GM03348 (cell line): ENCODE measurements at regions not wholly inside any gene's neighbourhood (a gene's known extent, or its start where the extent isn't known, plus 50 kb on each side); places are given as distances from the start of the nearest gene placed in this dataset.

Experiments
- DNase-seq: peaks from one replicate; pipeline ENCODE4 v3.0.0; 2012; ENCODE audit warnings: low spot score

DNA sequence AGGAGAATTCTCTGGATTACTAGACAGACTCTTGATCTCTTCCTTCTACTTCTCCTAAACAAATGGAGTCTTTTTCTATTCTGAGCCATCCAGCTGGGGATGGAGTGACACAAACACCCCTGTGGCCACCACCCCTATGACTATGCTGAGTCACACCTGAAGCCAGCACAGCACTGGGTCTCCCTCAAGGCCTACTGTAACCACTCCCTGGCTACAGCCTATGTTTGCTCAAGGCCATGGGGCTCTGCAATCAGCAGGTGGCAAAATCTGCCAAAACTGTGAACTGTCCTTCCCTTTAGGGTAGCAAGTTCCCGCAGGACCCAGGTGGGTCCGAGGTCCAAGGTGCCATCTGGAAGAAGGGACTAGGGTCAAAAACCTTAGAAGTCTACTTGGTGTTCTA, 132.3 kb downstream of the TINAG start:
- DNase-seq, result no peak

DNA sequence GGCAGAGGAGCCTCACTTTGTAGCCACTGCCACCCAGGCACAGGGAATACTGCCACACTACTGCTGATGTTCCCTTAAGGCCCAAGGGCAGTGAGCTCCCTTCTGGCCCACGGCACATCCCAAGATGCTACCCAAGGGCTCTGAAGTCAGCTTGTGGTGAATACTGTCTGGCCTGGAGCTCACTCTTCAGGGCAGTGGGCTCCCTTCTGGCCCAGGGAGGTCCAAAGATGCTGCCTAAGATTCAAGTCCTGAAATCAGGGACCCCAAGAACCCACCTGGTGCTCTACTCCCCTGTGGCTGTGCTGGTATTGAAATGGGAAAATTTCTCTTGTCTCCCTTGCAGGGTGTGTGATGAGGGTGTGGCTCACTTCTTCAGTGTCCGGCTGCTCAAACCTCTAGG, 132.8 kb downstream of the TINAG start:
- no peak for DNase-seq

DNA sequence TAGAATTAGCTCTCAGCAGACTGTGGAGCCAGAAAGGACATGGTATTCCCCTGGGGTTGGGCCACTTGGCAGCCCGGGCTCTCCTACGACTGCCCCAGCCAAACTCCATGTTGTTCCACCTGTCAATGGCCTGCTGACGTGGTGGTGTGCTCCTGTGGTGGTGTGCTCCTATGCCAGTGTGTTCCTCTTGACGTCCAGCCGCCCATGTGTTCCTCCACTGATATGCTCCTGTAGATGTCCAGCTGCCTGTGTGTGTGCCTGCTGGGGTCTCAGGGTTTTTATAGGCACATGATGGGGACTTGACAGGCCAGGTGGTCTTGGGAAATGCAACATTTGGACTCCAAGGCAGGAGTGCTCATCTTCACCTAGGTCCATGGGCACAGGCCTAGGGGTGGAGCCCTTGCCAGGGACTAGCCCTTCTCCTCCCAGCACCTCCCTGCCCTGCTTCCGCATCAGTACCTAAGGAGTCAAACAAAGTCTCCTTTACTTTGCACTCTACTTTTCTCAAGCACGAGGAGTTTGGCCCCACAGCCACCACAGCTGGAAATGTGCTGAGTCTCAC, 133.5 kb downstream of the TINAG start:
- no peak for DNase-seq

DNA sequence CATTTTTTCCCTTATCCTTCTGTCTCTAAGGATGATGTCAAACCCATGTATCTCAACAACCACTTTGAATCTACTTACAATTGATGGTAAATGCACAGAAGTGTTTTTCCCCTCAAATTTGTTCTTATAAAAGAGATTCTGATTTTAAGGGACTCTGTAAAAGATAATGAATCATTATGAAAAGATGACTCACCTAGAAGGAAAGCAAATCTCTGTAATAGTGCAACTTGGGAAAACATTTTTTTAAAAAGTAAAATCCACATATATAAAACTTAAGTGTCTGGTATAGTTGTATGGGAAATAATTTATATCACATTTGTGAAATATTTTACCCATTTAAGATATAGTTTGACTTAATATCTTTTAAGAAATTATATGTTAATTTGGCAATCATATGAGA, 137.0 kb downstream of the TINAG start:
- DNase-seq, result no peak

DNA sequence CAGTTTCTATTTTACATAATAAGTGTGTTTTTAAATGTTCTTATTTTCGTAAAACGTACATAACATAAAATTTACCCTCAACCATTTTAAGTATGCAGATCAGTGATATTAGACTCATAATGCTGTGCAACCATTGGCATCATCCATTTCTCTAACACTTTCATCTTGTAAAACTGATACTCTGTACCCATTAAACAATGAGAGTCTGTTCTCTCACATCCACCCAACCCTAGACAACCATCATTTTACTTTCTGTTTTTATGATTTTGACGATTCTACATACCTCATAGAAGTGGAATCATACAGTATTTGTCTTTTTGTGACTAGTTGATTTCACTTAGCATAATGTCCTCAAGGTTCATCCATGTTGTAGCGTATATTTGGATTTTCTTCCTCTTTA, 140.4 kb downstream of the TINAG start:
- no peak for DNase-seq

DNA sequence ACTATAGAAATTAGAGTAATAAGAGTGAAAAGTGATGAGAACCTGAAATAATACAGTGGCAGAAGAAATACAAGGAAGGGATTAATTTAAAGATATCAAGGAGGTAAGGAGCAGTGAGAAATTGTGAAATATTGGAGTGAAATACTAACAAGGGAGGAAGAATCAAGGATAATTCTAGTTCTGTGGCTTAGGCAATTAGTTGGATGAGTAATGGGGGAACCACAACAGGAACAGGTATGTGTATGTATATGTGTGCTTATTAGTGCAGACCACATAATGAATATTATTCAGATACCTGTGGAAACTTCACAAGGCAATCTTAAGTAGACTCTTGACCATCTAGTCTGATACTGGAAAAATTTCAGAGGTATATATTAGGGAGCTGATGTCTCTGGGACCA, 143.3 kb downstream of the TINAG start:
- DNase-seq, result no peak

DNA sequence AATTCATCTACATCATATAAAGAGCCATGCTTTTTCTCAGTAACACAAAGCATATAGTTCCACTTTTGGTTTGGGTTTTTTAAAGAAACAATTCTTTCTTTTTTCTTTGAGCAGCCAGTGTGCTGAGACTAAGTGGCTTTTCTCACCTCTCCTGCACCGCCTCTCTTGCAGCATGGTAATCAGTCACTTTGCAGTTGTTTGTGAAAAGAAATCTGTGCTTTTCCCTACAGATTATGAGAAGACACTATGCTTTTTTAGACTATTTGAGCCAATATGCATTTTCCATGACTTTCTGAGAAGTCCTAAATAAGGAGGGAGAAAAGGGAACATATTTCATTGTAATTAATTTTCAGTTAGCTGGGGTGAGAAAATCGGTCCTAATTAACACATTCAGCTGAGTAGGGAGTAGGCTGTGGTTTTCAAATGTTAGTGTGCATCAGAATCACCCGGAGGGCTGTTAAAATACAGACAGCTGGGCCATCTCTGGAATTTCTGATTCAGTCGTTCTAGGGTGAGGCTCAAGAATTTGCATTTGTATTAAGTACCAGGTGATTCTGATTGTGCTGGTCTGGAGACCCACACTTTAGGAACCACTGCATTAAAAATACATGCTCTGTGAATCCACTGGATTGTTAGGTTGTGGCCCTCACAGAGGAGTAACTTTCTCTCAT, 155.2 kb downstream of the TINAG start:
- no peak for DNase-seq

DNA sequence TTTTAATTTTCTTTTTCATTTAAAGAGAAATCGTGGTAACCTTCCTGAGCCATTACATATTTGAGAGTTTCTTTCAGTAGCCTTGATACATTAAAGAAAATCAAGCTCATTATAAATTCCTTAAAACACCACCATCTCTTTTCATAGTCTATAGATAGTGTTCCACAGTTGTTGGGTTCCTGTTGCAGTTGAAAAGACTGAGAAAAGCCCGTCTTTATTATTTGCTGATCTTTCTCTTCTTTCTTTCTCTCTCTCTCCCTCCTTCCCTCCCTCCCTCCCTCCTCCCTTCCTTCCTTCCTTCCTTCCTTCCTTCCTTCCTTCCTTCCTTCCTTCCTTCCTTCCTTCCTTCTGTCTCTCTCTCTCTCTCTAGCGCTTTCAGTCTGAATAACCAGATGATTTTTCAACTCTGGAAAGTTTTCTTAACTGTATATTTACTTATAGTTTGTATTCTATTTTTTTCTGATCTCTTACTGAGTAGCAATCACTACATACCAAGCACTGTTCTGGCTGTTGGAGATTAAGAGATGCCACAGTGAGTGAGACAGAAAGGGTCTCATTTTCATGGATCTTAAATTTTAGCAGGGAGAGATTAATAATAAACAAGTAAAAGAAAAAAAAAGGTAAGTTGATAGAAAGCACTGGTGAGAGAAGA, 157.5 kb downstream of the TINAG start:
- DNase-seq, result no peak

DNA sequence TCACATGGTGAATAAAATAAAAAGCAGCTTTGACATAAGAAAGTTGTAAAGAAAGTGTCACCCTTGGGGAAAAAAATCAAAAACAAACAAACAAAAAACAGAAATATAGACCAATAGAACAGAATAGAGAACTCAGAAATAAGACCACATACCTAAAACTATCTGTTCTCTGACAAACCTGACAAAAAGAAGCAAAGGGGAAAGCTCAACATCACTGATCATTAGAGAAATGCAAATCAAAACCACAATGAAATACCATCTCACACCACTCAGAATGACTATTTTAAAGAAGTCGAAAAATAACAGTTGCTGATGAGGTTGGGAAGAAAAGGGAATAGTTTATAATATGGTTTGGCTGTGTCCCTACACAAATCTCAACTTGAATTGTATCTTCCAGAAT, 159.1 kb downstream of the TINAG start:
- no peak for DNase-seq

DNA sequence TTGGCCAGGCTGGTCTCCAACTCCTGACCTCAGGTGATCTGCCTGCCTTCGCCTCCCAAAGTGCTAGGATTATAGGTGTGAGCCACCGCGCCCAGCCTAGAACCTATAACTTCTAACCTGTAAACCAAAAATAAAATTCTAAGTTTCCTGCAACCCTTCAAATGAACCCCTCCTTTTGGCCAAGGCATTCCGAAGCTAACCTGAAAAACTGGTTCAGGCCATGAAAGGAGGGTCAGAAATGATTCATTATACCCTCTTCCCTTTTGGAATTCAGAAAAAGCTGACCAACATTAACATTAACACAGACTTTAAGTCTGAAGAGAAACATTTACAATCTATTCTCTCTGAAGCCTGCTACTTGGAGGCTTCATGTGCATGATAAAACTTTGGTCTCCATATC, 165.1 kb downstream of the TINAG start:
- DNase-seq, result no peak

DNA sequence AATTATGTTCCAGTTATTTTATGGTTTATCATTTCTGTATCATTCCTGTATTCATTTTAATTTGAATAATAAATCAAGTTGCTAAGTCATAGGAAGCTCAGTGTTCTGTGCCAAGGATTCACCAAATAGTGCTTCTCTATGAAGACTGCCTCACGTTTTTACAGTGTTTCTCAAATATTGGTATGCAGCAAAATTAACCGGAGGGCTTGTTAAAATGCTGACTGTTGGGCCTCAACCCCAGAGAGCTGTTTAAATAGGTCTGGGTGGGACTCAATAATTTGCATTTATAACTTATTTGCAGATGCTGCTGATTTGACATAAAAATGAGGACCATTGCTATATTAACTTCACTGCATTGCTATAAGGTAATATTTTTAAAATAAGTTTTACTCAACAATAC, 166.7 kb downstream of the TINAG start:
- DNase-seq, result no peak

DNA sequence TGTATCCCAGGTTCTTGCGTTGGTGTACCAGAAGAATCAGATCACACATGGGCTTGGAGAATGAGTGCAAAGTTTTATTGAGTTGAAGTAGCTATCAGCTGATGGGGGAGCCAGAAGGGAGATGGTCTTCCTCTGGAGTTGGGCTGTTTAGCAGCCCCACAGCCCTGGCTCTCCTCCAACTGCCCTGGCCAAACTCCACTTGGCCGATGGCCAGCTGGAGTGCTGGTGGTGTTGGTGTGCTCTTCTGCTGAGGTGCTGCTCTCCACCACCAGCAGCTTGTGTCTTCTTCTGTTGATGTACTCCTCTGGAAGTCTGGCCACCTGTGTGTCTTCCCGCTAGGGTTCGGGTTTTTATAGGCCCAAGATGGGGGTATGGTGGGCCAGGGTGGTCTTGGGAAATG, 172.8 kb downstream of the TINAG start:
- peak; percentile 3 for DNase-seq

DNA sequence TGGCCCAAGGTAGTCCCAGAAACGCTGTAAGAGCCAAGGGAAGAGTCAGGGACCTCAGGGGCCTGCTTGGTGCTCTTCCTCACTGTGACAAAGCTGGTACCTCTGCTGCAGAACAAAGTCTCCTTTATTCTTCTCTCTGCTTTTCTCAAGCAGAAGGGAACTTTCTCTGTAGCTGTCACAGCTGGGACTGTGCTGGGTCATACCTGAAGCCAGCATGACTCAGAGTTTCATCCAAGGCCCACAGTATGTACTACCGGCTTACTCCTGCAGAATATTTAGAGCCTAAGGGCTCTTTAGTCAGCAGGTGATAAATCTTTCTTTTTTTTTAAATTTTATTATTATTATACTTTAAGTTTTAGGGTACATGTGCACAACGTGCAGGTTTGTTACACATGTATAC, 183.2 kb downstream of the TINAG start:
- DNase-seq, result no peak

DNA sequence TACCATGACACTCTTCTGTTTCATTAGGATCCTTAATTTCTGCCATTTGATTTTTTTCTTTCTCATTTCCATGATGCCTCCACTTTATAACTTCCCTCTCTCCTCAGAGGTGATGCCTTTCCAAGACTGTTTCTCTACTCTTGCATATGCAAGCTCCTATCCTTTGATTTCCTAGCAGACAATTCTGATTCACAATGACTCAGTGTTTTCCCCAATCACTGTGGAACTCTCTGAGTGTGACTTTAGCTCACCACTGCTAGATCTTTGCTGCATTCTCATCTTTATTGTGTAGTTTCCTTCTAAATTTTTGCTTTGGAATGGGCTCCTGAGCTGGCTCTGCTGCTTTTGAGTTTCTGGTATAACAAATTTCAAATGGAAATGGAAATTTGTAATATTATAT, 184.9 kb downstream of the TINAG start:
- peak; percentile 73 for DNase-seq

DNA sequence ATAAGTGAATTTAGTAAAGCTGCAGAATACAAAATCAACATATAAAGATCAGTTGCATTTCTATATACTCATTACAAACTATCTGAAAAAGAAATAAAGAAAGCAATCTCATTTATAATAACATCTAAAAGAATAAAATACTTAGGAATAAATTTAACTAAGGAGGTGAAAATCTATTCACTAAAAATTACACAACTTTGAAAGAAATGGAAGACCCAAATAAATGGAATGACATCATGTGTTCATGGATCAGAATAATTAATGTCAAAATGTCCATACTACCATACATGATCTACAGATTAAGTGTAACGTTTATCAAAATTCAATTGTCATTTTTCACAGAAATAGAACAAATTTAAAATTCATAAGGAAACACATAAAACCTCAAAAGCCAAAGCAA, 194.9 kb downstream of the TINAG start:
- DNase-seq, result no peak

DNA sequence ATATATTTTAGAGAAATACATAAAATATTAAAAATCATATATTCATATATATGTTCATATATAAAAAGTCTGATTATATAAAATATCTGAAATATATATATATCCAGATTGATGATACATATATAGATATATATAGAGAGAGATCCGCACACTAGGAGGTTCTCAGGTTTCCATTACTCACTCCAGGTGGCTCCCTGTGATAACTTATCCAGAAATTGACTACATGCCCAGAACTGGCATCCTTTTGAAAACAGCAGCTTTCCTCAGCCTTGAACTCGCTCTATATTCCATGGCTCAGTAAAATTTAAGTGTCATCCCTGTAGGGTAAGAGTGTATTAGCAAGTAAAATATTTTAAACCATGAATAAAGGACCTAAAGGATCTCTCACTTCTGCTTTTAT, 206.8 kb downstream of the TINAG start:
- no peak for DNase-seq

DNA sequence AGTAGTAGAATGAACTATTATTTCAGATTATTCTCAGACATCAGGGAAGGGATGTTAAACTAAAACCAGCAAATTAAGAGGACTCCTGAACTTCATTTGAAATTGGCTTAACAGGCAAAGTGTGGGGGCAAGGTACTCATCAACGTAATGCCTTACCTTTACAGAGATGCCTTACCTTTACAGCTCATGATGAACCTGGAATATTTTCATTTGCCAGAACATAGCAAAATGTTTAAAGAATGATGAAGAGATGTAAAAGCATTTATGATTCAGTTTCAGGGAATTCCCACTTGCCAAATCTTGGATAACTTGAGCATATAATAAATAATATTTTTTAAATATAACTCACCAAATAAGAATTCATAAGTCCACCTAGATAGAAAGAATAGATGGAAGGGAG, 207.5 kb downstream of the TINAG start:
- DNase-seq, result no peak

DNA sequence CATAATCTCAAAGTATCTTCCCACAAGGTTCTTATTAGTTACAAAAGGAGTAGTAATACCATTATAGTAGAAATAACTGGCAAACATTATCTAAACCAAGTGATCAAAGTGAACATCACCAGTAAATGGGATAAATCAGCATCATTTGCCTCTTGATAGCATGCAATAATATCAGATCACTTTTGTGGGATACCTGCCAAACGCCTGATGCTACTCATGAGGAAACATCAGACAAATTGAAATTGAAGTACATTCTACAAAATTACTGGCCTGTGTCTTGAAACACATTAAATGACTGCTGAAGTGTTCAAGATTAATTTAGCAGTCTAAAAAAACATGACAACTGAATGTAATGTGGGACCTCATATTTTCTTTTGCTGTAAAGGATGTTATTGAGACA, 208.1 kb downstream of the TINAG start:
- no peak for DNase-seq

DNA sequence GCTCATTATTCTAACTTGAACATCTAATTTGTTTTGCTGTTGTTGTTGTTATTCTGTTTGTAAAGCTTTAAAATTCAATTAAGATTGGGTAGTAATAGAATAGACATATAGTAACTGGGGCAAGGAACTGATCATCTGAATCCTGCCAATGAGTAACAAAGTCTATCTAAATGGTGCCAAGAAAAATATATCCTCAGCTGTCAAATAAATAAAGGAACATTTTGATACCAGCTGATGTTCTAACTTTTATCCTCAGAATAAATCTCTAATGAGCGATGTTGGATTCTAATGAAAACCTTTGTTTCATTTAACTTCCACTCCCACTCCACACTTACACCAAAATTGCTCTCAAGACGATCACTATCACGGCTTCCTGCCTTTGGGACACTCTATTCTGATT, 210.9 kb downstream of the TINAG start:
- DNase-seq, result no peak

DNA sequence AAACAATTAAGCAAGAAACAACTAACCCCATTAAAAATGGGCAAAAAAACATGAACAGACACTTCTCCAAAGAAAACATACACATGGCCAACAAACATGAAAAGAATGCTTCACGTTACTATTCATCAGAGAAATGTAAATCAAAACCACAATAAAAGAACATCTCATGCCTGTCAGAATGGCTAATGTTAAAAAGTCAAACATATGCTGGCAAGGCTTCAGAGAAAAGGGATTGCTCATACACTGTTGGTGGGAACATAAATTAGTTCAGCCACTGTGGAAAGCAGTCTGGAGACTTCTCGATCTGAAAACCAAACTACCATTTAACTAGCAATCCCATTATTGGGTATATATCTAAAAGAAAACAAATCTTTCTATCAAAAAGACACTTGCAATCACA, 217.5 kb downstream of the TINAG start:
- DNase-seq, result no peak

DNA sequence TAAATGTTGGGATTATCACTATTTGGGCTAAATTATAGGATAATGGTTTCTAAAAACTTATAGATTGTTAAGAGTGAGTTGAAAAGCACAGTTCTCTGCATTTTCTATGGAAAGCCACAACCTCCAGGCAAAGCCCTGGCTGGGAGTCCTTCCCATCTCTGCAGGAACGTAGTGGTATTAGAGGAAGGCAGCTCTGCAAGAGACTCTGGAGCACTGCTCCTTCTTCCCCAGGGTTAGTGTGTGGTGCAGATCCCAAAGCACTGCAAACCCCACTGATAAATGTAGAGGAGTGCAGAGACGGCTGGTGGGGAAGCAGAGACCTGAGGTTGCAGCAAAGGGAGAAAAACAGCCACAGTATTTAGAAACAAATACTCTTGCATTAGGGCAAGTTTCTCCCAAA, 225.3 kb downstream of the TINAG start:
- DNase-seq, result no peak

DNA sequence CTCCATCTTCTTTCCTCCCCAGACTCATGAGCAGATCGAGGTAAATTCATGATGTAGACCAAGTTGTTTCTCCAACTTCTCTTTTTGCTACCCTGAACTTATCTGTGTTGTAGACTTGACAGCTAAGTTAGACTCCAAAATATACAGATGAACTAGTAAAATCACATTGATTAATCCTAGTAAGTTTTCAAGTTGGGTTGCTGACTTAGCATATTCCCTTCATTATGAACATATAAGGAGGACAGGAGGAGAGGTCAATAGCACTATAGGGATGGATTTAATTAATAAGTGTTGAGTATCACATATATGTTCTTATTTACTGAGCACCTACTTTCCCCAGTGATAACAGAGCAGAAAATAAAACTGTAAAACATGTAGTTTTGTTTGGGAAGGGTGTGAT, 227.3 kb downstream of the TINAG start:
- DNase-seq, result no peak

DNA sequence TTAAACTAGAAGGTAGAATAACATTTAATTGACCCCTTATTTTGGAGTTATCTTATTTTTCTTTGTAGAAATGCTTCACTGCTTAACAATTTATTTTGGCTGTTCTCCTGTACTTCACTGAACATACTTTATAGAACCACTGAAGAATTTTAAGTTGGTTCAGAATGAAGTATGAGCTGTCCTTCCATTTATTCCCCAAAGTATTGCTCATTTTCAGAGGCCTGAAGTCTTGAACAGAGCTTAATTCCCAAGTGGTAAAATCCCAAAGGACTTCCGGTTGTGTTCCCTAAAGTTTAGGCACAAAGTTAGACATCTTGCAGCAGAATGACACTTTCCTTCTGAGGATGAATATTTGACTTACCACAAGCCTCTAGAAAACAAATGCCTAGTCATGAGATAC, 233.3 kb downstream of the TINAG start:
- no peak for DNase-seq

DNA sequence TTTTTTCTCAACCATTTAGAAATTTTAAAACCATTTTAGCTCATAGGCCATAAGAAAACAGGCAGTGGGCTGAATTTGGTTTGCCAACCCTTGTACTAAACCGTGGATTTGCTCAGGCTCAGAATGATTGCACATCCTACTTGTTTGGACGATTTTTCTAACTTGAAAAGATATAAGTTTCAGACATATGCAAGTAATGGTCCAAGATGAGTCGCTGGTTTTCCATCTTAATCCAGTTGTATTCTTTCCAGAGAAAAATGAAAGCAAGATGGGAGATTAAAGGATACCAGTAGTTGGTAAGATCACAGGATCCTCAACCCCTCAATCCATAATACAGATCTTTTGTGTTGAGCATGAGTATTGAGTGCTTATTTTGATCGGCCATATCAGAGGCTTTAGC, 250.9 kb downstream of the TINAG start:
- DNase-seq, result no peak
